Karpas-422 (cell line): ENCODE measurements at regions not wholly inside any gene's neighbourhood (a gene's known extent, or its start where the extent isn't known, plus 50 kb on each side); places are given as distances from the start of the nearest gene placed in this dataset.
A peak's percentile ranks its signal among the peaks of the same experiment; 100 is the strongest.

ENCODE experiments used
- DNase-seq: peaks from one replicate; pipeline ENCODE4 v3.0.0-alpha.2; 2015
- H2AFZ ChIP-seq: fragments of 200-600 bp; sonication (generic); 2 replicates; pipeline ENCODE4 v1.6.1; 2014; ENCODE audit warnings: antibody characterized with exemption, low read length, mixed read lengths
- H3K27ac ChIP-seq: fragments of 200-600 bp; sonication (generic); 2 replicates; pipeline ENCODE4 v1.5.1; 2014; ENCODE audit warnings: mild to moderate bottlenecking, low read length, moderate library complexity
- H3K27me3 ChIP-seq: fragments of 200-600 bp; sonication (generic); 2 replicates; pipeline ENCODE4 v1.6.1; 2014; ENCODE audit warnings: low read length, mixed read lengths
- H3K36me3 ChIP-seq: fragments of 200-600 bp; sonication (generic); 2 replicates; pipeline ENCODE4 v1.6.1; 2014; ENCODE audit warnings: low read length, mixed read lengths; ENCODE audit not compliant: insufficient read depth
- H3K4me1 ChIP-seq: fragments of 200-600 bp; sonication (generic); 2 replicates; pipeline ENCODE4 v1.6.1; 2014; ENCODE audit warnings: mild to moderate bottlenecking, low read length, mixed read lengths
- H3K4me2 ChIP-seq: fragments of 200-600 bp; sonication (generic); 2 replicates; pipeline ENCODE4 v1.6.1; 2014; ENCODE audit warnings: low read length, low read depth, mild to moderate bottlenecking; ENCODE audit not compliant: poor library complexity, severe bottlenecking
- H3K4me3 ChIP-seq: fragments of 200-600 bp; sonication (generic); 2 replicates; pipeline ENCODE4 v1.5.1; 2014; ENCODE audit warnings: mild to moderate bottlenecking, antibody characterized with exemption, low read length, mixed read lengths
- H3K79me2 ChIP-seq: fragments of 200-600 bp; sonication (generic); 2 replicates; pipeline ENCODE4 v1.6.1; 2014; ENCODE audit warnings: mild to moderate bottlenecking, low read length, mixed read lengths
- H3K9ac ChIP-seq: fragments of 200-600 bp; sonication (generic); 2 replicates; pipeline ENCODE4 v1.6.0; 2014; ENCODE audit warnings: low read length
- H3K9me2 ChIP-seq: fragments of 200-600 bp; sonication (generic), shearing (Covaris generic); replicated peaks from 2 replicates; pipeline ENCODE4 v1.6.0; 2014; ENCODE audit warnings: mild to moderate bottlenecking, low read length, moderate library complexity; ENCODE audit not compliant: insufficient read depth
- H3K9me3 ChIP-seq: fragments of 300-700, 200-600 bp; sonication (generic); 2 replicates; pipeline ENCODE4 v1.6.1; 2014; ENCODE audit warnings: low read length, mixed read lengths
- H4K20me1 ChIP-seq: fragments of 200-600 bp; sonication (generic); 2 replicates; pipeline ENCODE4 v1.6.1; 2014; ENCODE audit warnings: mild to moderate bottlenecking, antibody characterized with exemption, low read length, low read depth; ENCODE audit not compliant: insufficient read depth

DNA sequence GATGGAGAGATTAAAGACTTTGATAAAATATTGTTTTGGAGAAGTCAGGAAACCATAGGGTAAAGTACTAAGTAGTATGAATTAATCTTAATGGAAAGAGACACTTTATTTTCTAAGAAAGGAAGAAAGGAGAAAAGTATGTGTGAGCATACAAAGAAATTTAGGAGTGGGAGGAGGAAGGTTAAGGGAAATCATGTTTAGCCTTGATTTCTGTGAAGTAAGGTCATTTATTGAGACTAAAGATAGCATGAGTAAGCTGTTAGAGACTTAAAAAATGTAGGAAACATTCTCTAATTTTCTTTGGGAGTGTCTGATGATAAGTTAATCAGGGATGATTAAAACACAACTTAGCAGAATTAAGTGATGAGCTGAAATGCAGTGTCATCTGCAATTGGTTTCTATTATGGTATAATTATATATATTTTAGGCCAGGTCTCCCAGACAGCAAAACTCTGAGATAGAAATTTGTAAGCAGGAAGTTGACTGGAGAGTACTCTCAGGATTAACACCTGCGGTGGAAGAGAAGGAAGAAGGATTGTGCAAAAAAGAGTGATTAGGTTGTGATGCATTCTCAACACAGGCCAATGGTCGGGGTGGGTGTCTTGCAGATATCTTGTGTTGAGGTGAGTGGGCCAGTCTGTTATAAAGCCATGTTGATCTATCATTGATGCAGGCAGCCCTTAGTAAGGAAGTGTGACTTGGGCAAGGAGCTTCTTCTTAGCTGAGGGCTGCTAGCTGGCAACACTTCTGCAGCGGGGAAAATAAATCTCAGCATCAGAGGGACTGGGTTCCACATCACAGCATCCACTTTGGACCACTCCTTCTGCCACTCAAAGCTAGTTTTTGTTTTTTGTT, 256.2 kb downstream of the AEBP2 start:
- Histone ChIP-seq H3K36me3 (no peaks in the 10 kb centered on the region), H3K9ac (no peak overlapping the region), H3K27ac (no peak overlapping the region), H3K4me1 (no peaks in the 10 kb centered on the region), H2AFZ (no peak overlapping the region), H3K79me2 (no peaks in the 10 kb centered on the region), H3K9me3 (no peaks in the 10 kb centered on the region), H4K20me1 (no peaks in the 10 kb centered on the region), H3K4me3 (no peak overlapping the region), H3K9me2 (no peaks in the 10 kb centered on the region), H3K27me3 (no peaks in the 10 kb centered on the region), H3K4me2 (no peak overlapping the region)
- DNase-seq = no peak

DNA sequence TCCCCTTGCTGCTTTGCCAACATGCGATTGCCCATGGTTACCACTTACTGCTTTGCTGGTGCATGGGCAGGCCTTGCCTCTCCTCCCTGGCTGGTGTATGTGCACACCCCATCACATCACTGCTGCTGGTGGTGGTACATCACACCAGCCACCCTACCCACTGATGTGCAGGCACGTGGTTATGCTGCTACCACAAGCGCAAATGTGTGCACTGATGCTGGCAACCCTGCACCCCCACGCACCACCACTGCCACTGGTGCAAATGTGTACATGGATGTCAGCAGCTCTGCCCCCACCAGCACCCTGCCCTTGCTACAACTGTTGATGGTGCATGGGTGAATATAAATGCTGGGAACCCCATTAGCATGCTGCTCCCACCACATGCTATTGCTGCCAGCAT, 261.7 kb downstream of the AEBP2 start:
- no peak overlapping the region for H3K4me3 ChIP-seq
- H2AFZ ChIP-seq = no peak overlapping the region
- no peaks in the 10 kb centered on the region for H3K79me2 ChIP-seq
- no peak for DNase-seq
- no peaks in the 10 kb centered on the region for H3K4me1 ChIP-seq
- no peak overlapping the region for H3K4me2 ChIP-seq
- no peaks in the 10 kb centered on the region for H3K36me3 ChIP-seq
- H3K27me3 ChIP-seq = no peaks in the 10 kb centered on the region
- no peak overlapping the region for H3K9ac ChIP-seq
- no peaks in the 10 kb centered on the region for H3K9me3 ChIP-seq
- H4K20me1 ChIP-seq = no peaks in the 10 kb centered on the region
- H3K9me2 ChIP-seq = no peaks in the 10 kb centered on the region
- H3K27ac ChIP-seq = no peak overlapping the region

DNA sequence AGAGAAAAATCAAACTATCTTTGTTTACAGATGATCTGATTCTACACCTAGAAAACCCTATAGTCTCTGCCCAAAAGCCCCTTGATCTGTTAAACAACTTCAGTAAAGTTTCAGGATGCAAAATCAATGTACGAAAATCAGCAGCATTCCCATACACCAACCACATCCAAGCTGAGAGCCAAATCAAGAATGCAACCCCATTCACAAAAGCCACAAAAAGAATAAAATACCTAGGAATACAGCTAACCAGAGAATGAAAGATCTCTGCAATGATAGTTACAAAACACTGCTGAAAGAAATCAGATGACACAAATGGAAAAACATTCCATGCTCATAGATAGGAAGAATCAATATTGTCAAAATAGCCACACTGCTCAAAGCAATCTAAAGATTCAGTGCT, 265.7 kb downstream of the AEBP2 start:
- Histone ChIP-seq H4K20me1 (no peaks in the 10 kb centered on the region), H3K27me3 (no peaks in the 10 kb centered on the region), H3K4me1 (no peaks in the 10 kb centered on the region), H3K4me3 (no peak overlapping the region), H3K9me2 (no peaks in the 10 kb centered on the region), H3K4me2 (no peak overlapping the region), H3K27ac (no peak overlapping the region), H3K36me3 (no peaks in the 10 kb centered on the region), H3K9ac (no peak overlapping the region), H3K79me2 (no peaks in the 10 kb centered on the region), H3K9me3 (0 out of 2 replicates have a peak, but pooled peaks cover 4% of the 10 kb centered on the region), H2AFZ (no peak overlapping the region)
- no peak for DNase-seq

DNA sequence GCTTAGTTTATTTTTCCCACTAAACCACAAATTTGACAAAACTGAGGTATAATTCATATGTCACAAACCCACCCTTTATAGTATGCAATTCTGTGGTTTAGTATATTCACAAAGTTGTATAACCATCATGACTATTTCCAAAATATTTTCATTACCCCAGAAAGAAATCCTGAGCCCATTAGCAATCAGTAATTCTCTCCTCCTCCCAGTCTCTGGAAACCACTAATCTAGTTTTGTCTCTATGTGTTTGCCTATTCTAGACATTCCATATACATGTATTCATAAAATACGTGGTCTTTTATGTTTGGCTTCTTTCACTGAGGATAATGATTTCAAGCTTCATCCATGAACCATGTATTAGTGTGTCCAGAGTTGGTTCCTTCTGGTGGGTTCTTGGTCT, 267.6 kb downstream of the AEBP2 start:
- no peak overlapping the region for H3K9ac ChIP-seq
- no peaks in the 10 kb centered on the region for H3K79me2 ChIP-seq
- no peaks in the 10 kb centered on the region for H3K27me3 ChIP-seq
- no peaks in the 10 kb centered on the region for H3K9me2 ChIP-seq
- no peak overlapping the region for H3K27ac ChIP-seq
- H3K4me2 ChIP-seq = no peak overlapping the region
- H2AFZ ChIP-seq = no peak overlapping the region
- 0 out of 2 replicates have a peak, but pooled peaks cover 4% of the 10 kb centered on the region for H3K9me3 ChIP-seq
- H4K20me1 ChIP-seq = no peaks in the 10 kb centered on the region
- no peak for DNase-seq
- H3K36me3 ChIP-seq = no peaks in the 10 kb centered on the region
- no peaks in the 10 kb centered on the region for H3K4me1 ChIP-seq
- no peak overlapping the region for H3K4me3 ChIP-seq

DNA sequence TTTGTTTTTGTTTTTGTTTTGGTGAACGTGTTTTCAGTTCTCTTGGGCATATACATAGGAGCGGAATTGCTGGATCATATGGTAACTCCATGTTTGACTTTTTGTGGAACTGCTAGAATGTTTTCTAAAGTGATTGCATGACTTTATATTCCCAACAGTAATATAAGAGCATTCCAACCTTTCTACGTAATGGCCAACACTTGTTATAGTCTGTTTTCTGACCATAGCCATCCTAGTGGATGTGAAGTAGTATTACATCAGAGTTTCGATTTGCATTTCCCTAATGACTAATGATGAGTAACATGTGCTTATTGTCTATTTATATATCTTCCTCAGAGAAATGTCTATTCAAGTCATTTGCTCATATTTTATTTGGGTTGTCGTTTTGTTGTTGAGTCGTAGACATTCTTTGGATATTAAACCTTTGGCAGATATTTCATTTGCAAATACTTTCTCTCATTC, 268.7 kb downstream of the AEBP2 start:
- no peaks in the 10 kb centered on the region for H3K79me2 ChIP-seq
- no peaks in the 10 kb centered on the region for H3K36me3 ChIP-seq
- H2AFZ ChIP-seq = no peak overlapping the region
- no peak overlapping the region for H3K9ac ChIP-seq
- H3K9me3 ChIP-seq = 0 out of 2 replicates have a peak, but pooled peaks cover 4% of the 10 kb centered on the region
- H3K4me3 ChIP-seq = no peak overlapping the region
- no peak overlapping the region for H3K27ac ChIP-seq
- no peaks in the 10 kb centered on the region for H3K4me1 ChIP-seq
- H3K9me2 ChIP-seq = no peaks in the 10 kb centered on the region
- H4K20me1 ChIP-seq = no peaks in the 10 kb centered on the region
- no peak overlapping the region for H3K4me2 ChIP-seq
- no peaks in the 10 kb centered on the region for H3K27me3 ChIP-seq
- DNase-seq = peak; percentile 42

DNA sequence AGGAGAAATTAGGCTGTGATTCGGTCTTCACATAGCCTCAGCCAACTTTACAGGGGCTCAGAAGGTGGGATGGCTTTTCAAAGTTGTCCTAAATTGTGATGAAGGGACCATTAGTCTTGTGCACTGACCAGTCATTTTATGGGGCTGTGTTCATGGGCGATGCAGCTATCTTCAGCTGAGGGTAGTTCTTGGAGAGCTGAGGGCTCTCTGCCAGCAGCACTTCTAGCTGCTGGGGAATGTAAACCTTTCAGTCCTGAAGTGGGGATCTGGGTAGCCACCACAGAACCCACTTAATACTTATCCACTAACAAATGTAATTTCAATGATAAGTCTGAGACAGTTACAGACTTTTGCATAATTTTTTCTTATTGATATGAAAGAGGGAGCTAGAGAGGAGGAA, 270.6 kb downstream of the AEBP2 start:
- H3K27ac ChIP-seq = no peak overlapping the region
- no peak overlapping the region for H3K9ac ChIP-seq
- 0 out of 2 replicates have a peak, but pooled peaks cover 4% of the 10 kb centered on the region for H3K9me3 ChIP-seq
- H2AFZ ChIP-seq = no peak overlapping the region
- H3K27me3 ChIP-seq = no peaks in the 10 kb centered on the region
- no peaks in the 10 kb centered on the region for H3K4me1 ChIP-seq
- H3K4me2 ChIP-seq = no peak overlapping the region
- H3K36me3 ChIP-seq = no peaks in the 10 kb centered on the region
- no peaks in the 10 kb centered on the region for H3K9me2 ChIP-seq
- no peaks in the 10 kb centered on the region for H4K20me1 ChIP-seq
- H3K79me2 ChIP-seq = no peaks in the 10 kb centered on the region
- no peak overlapping the region for H3K4me3 ChIP-seq
- no peak for DNase-seq

DNA sequence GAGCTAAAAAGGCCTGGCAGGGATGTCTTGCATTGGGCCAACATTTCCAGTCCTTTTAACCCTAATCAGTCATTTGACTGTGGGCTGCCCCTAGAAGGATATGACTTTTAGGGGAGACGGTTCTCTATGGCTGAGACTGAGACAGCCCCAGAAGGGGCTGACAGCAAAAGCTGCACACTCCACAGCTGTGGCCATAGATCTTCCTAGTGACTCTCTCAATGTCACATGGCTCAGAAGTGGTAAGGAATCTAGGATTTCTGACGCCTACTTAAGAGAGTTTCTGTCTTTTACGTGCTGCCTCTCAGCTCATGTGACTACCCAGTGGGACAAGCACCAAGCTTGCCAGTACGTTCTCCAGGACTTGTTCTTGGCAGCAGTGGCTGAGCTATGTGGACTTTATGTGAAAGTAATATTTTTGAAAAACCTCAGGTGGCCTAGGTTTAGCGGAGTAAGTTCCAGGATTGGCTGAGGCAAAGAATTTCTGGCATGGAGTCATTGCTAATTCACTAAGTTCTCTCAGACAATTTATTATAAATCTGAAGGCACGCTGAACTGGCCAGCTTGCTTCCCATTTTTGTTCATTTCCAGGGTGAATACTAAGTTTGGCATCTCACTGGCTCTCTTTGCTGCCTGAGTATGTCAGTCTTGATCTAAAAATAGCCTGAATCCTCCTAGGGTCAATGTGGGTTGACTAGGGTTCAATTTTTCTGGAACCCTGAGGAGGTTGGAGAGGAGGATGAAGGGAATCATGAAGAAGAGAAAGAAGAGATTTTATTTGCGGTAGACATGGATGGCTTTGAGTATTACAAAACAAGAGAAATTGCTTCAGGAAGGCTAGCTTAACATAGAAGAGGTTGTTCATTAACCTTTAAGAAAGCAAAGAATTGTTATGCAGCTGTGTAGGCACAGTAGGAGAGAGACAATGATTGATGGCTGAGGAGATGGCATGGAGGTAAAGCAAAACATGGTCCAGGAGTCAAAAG, 271.8 kb downstream of the AEBP2 start:
- Histone ChIP-seq H3K36me3 (no peaks in the 10 kb centered on the region), H3K4me3 (no peak overlapping the region), H3K4me1 (no peaks in the 10 kb centered on the region), H3K79me2 (no peaks in the 10 kb centered on the region), H3K27ac (no peak overlapping the region), H3K9me3 (0 out of 2 replicates have a peak, but pooled peaks cover 4% of the 10 kb centered on the region), H4K20me1 (no peaks in the 10 kb centered on the region), H3K9ac (no peak overlapping the region), H2AFZ (no peak overlapping the region), H3K9me2 (no peaks in the 10 kb centered on the region), H3K27me3 (no peaks in the 10 kb centered on the region), H3K4me2 (no peak overlapping the region)
- DNase-seq = no peak

DNA sequence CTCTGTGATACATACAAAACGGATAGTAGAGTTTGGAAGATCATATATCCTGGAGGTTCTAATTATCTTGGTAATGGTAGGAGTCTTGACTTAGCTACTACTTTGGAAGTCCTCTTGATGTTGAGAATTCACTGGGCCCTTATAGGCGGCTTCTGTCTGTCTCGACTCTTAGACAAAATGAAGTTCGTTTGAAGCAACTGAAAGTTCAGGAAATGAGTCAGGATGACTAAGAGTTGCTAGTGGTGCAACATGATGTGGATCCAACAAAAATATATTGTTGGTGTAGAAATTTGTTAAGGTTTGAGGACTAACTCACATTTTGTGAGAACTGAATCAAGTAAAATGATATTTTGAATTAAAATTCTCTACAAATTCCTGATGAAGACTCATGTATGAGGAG, 272.7 kb downstream of the AEBP2 start:
- no peak overlapping the region for H3K27ac ChIP-seq
- no peaks in the 10 kb centered on the region for H3K27me3 ChIP-seq
- H3K9me3 ChIP-seq = no peaks in the 10 kb centered on the region
- no peaks in the 10 kb centered on the region for H3K4me1 ChIP-seq
- H4K20me1 ChIP-seq = no peaks in the 10 kb centered on the region
- no peak overlapping the region for H3K4me2 ChIP-seq
- H3K9ac ChIP-seq = no peak overlapping the region
- no peak for DNase-seq
- no peak overlapping the region for H2AFZ ChIP-seq
- no peaks in the 10 kb centered on the region for H3K79me2 ChIP-seq
- H3K9me2 ChIP-seq = no peaks in the 10 kb centered on the region
- H3K36me3 ChIP-seq = no peaks in the 10 kb centered on the region
- H3K4me3 ChIP-seq = no peak overlapping the region
